Caco-2 (cell line): ENCODE measurements at regions not wholly inside any gene's neighbourhood (a gene's known extent, or its start where the extent isn't known, plus 50 kb on each side); places are given as distances from the start of the nearest gene placed in this dataset.
A peak's percentile ranks its signal among the peaks of the same experiment; 100 is the strongest.

ENCODE experiments used
- BruUV-seq: library from RNA; stranded (reverse); fragments of 400-500 nt; replicated peaks from 2 replicates; lab custom pipeline; 2021; lab: Mats Ljungman, UMichigan
- CTCF ChIA-PET: fragments of 300-600 bp; sonication (Branson Sonifier 250); formaldehyde crosslinking; loops from one replicate; lab custom pipeline; 2022; ENCODE audit warnings: antibody characterized with exemption; lab: Charles Lee
- POLR2A ChIA-PET: fragments of 300-600 bp; sonication (Branson Sonifier 250); formaldehyde crosslinking; loops from one replicate; lab custom pipeline; 2022; ENCODE audit warnings: antibody characterized with exemption; lab: Charles Lee
- DNase-seq, 2 experiments: peaks; one replicate each; pipeline versions ENCODE4 v3.0.0 to v3.0.0-alpha.2; 2020 to 2022
- H3K27me3 ChIP-seq: replicated peaks from 2 replicates; pipeline ENCODE4 v1.6.0; 2011; ENCODE audit warnings: low read length; ENCODE audit not compliant: control insufficient read depth, insufficient read depth
- H3K36me3 ChIP-seq: 2 replicates; pipeline ENCODE4 v1.5.1; 2011; ENCODE audit warnings: low read length; ENCODE audit not compliant: control insufficient read depth, insufficient read depth
- H3K4me1 ChIP-seq: fragments of 250-450 bp; sonication (Bioruptor Pico); 2 replicates; pipeline ENCODE4 v1.5.1; 2020; ENCODE audit warnings: mild to moderate bottlenecking
- H3K4me3 ChIP-seq: 2 replicates; pipeline ENCODE4 v1.5.1; 2011; ENCODE audit warnings: low read depth, mild to moderate bottlenecking, control low read depth, low read length
- H3K9me3 ChIP-seq: fragments of 250-450 bp; sonication (Bioruptor Pico); 2 replicates; pipeline ENCODE4 v1.5.1; 2020; ENCODE audit warnings: mild to moderate bottlenecking, moderate library complexity
- H3K27ac Mint-ChIP-seq: one replicate; pipeline ENCODE4 v1.8.0; 2022; ENCODE audit warnings: mixed read lengths; ENCODE audit not compliant: unreplicated experiment
- H3K27me3 Mint-ChIP-seq: one replicate; pipeline ENCODE4 v1.8.0; 2022; ENCODE audit warnings: mixed read lengths; ENCODE audit not compliant: insufficient read depth, unreplicated experiment
- H3K36me3 Mint-ChIP-seq: one replicate; pipeline ENCODE4 v1.8.0; 2022; ENCODE audit warnings: mild to moderate bottlenecking, mixed read lengths; ENCODE audit not compliant: insufficient read depth, unreplicated experiment
- H3K4me1 Mint-ChIP-seq: one replicate; pipeline ENCODE4 v1.8.0; 2022; ENCODE audit warnings: low read depth, mixed read lengths; ENCODE audit not compliant: unreplicated experiment
- H3K4me3 Mint-ChIP-seq: one replicate; pipeline ENCODE4 v1.8.0; 2022; ENCODE audit warnings: mild to moderate bottlenecking, moderate library complexity, mixed read lengths; ENCODE audit not compliant: unreplicated experiment
- H3K9me3 Mint-ChIP-seq: one replicate; pipeline ENCODE4 v1.8.0; 2022; ENCODE audit warnings: mixed read lengths; ENCODE audit not compliant: unreplicated experiment
- intact Hi-C: fragments of 100-400 bp; cut with micrococcal nuclease; formaldehyde crosslinking; loops from one replicate; pipeline ENCODE4 v1.10.0; 2022; ENCODE audit not compliant: unreplicated experiment
- TF ChIP-seq, protein P1 (sequence below), 2 experiments: fragments of 200-600 bp in 1 of 2; IDR thresholded peaks; 1 replicate in 1 of 2; 2 replicates in 1 of 2; pipeline versions ENCODE4 v1.5.1 to v1.8.0; 2011 to 2022; ENCODE audit warnings: antibody characterized with exemption in 1 of 2, control low read depth in 1 of 2, inconsistent platforms in 1 of 2, low read depth in 1 of 2, low read length in 1 of 2, mild to moderate bottlenecking in 1 of 2, moderate library complexity in 1 of 2; ENCODE audit not compliant: insufficient read depth in 1 of 2, severe bottlenecking in 1 of 2, unreplicated experiment in 1 of 2

DNA sequence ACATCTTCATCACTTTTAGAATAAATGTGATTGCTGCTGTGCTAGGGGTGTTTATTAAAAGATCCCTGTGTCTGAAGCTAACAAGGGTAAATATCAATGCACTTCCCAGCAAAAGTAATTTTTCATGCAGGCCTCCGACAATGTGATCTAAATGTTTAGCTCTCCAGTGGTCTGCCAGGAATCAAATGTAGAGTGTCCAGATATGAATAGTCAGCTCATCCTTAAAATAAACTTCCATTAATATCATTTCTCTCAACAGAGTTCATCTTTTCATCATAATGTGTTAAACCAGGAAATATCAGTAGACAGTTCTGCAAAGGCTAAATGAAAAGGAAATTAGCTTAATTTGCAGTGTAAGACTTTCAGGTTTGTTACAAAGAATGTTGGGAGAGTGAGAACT, 102.2 kb upstream of the EGFL6 start:
- H3K36me3 Mint-ChIP-seq: no peaks in the 10 kb centered on the region
- ChIA-PET POLR2A (no interaction called here), CTCF (no interaction called here)
- Histone ChIP-seq H3K27me3 (no peaks in the 10 kb centered on the region), H3K4me3 (no peak overlapping the region), H3K9me3 (no peaks in the 10 kb centered on the region), H3K36me3 (no peaks in the 10 kb centered on the region), H3K4me1 (no peaks in the 10 kb centered on the region)
- BruUV-seq: no TSS peak
- no peak overlapping the region for H3K27ac Mint-ChIP-seq
- TF ChIP-seq, protein P1, sequence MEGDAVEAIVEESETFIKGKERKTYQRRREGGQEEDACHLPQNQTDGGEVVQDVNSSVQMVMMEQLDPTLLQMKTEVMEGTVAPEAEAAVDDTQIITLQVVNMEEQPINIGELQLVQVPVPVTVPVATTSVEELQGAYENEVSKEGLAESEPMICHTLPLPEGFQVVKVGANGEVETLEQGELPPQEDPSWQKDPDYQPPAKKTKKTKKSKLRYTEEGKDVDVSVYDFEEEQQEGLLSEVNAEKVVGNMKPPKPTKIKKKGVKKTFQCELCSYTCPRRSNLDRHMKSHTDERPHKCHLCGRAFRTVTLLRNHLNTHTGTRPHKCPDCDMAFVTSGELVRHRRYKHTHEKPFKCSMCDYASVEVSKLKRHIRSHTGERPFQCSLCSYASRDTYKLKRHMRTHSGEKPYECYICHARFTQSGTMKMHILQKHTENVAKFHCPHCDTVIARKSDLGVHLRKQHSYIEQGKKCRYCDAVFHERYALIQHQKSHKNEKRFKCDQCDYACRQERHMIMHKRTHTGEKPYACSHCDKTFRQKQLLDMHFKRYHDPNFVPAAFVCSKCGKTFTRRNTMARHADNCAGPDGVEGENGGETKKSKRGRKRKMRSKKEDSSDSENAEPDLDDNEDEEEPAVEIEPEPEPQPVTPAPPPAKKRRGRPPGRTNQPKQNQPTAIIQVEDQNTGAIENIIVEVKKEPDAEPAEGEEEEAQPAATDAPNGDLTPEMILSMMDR (IDR thresholded peaks at IDR 0.05; ENCODE audit: insufficient read depth in 1 of 2, low read depth in 1 of 2, low read length in 1 of 2, severe bottlenecking in 1 of 2, unreplicated experiment in 1 of 2): no peak
- no peaks in the 10 kb centered on the region for H3K9me3 Mint-ChIP-seq
- DNase-seq: no peak
- intact Hi-C loops: no loop called here
- H3K4me1 Mint-ChIP-seq: no peaks in the 10 kb centered on the region
- no peaks in the 10 kb centered on the region for H3K27me3 Mint-ChIP-seq
- no peak overlapping the region for H3K4me3 Mint-ChIP-seq

DNA sequence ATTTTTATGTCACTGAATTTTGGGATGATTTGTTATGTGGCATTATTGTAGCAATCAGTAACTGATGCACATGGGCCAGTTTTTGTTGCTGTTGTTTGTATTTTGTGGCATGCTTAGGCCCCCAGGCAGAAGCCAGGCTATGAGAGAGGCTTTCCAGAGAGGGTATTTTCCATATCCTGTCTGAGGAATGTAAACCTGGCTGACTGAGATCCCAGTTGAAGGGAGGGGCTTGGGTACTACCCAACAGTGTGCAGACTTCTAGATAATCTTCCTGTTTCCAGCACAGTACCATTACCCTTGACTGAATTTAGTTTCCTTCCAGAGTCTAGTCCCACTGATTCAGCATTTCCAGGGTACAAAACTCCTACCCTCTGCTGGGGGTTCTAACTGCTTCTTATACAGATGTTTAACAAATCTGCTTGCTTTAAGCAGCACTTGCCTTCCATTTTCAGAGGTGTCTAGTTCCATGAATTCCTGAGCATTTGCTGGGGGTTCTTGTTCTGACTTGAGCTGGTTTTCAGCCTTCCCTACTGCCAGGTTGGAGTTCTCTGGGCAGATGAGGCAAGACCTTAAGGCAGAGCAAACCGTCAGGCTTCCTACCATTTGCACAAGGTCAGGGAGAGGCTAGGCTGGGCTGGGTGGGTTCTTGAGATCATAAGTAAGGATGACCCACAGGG, 104.7 kb upstream of the EGFL6 start:
- ChIA-PET POLR2A (no interaction called here), CTCF (no interaction called here)
- intact Hi-C loops: no loop called here
- Mint-ChIP-seq H3K27me3 (no peaks in the 10 kb centered on the region), H3K9me3 (no peaks in the 10 kb centered on the region), H3K27ac (no peak overlapping the region), H3K4me1 (no peaks in the 10 kb centered on the region), H3K36me3 (no peaks in the 10 kb centered on the region), H3K4me3 (no peak overlapping the region)
- Histone ChIP-seq H3K36me3 (no peaks in the 10 kb centered on the region), H3K9me3 (no peaks in the 10 kb centered on the region), H3K4me1 (0 out of 2 replicates have a peak, but pooled peaks cover 4% of the 10 kb centered on the region), H3K27me3 (no peaks in the 10 kb centered on the region), H3K4me3 (no peak overlapping the region)
- TF ChIP-seq, protein P1 (IDR thresholded peaks at IDR 0.05; ENCODE audit: insufficient read depth in 1 of 2, low read depth in 1 of 2, low read length in 1 of 2, severe bottlenecking in 1 of 2, unreplicated experiment in 1 of 2): no peak
- no peak for DNase-seq
- BruUV-seq: no TSS peak

DNA sequence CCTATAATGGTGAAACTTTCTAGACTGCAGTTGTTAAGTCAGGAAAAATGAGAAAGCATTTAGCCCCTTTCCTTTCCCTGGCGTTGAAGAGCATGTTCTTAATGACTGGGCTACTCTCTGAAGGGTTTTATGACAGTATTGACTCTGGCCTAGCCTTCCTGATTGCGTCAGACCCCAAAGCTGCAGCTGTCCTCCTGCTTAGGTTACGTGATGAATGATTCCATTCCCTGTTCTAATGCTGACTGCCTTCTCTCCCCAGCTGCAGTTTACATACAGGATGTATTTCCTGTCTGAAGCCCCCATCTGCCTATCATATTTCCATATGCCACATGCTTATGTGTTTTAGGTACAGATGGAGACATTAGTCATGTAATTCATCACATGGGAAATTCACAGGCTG, 105.8 kb upstream of the EGFL6 start:
- DNase-seq: peak; percentile 34 to 47
- Mint-ChIP-seq H3K9me3 (no peaks in the 10 kb centered on the region), H3K4me3 (no peak overlapping the region), H3K27me3 (no peaks in the 10 kb centered on the region), H3K36me3 (no peaks in the 10 kb centered on the region), H3K27ac (no peak overlapping the region), H3K4me1 (no peaks in the 10 kb centered on the region)
- Histone ChIP-seq H3K27me3 (no peaks in the 10 kb centered on the region), H3K9me3 (no peaks in the 10 kb centered on the region), H3K4me1 (0 out of 2 replicates have a peak, but pooled peaks cover 4% of the 10 kb centered on the region), H3K4me3 (no peak overlapping the region), H3K36me3 (no peaks in the 10 kb centered on the region)
- ChIA-PET CTCF (no interaction called here), POLR2A (no interaction called here)
- no TSS peak for BruUV-seq
- TF ChIP-seq, protein P1 (IDR thresholded peaks at IDR 0.05; ENCODE audit: insufficient read depth in 1 of 2, low read depth in 1 of 2, low read length in 1 of 2, severe bottlenecking in 1 of 2, unreplicated experiment in 1 of 2): no peak
- intact Hi-C loops: no loop called here
